Tibial nerve (tissue), 3 donors: ENCODE measurements at regions not wholly inside any gene's neighbourhood (a gene's known extent, or its start where the extent isn't known, plus 50 kb on each side); places are given as distances from the start of the nearest gene placed in this dataset.

Experiments
- POLR2A ChIP-seq, 2 donors: fragments of 450-650 bp; IDR thresholded peaks; one replicate each; pipeline ENCODE4 v1.6.1; 2017; ENCODE audit warnings: antibody characterized with exemption in 2 of 2, mild to moderate bottlenecking in 2 of 2, moderate library complexity in 2 of 2
- TF ChIP-seq, protein P1 (sequence below), 5 experiments: fragments of 200-600 bp in 3 of 5; fragments of 450-650 bp in 2 of 5; sonication (generic) in 3 of 5; IDR thresholded peaks; one replicate each; pipeline ENCODE4 v1.5.1; 2016 to 2019; ENCODE audit warnings: antibody characterized with exemption in 5 of 5, mild to moderate bottlenecking in 3 of 5, moderate library complexity in 2 of 5

DNA sequence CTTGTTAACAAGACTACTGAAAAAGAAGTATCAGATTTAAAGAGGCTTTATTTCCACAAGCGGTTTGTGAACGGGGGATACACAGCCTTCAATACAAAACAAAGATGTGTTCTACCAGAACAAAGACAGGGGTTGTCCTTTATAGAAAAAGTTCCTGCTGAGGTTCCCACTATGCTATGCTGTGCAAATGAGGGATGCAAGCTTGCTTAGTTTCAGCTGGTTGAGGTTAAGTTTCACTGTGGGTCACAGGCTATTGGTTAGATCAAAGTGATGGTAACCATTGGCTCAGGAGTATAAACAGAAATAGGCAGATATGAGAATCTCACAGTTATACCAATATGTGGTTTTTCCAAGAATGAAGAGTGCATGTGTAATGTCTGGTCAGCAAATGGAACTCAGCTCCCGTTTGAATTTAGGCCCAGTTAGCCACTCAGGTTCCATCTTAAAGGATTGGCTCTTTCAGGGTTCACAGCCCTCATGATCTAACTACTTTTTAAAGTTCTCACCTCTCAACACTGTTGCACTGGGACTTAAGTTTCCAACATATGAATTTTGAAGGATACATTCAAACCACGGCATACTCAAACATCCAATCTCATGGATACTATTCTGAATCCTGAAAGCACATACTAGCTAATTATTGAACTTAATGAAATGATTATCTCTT lies 215.4 kb upstream of the DCN start:
- TF ChIP-seq, protein P1, sequence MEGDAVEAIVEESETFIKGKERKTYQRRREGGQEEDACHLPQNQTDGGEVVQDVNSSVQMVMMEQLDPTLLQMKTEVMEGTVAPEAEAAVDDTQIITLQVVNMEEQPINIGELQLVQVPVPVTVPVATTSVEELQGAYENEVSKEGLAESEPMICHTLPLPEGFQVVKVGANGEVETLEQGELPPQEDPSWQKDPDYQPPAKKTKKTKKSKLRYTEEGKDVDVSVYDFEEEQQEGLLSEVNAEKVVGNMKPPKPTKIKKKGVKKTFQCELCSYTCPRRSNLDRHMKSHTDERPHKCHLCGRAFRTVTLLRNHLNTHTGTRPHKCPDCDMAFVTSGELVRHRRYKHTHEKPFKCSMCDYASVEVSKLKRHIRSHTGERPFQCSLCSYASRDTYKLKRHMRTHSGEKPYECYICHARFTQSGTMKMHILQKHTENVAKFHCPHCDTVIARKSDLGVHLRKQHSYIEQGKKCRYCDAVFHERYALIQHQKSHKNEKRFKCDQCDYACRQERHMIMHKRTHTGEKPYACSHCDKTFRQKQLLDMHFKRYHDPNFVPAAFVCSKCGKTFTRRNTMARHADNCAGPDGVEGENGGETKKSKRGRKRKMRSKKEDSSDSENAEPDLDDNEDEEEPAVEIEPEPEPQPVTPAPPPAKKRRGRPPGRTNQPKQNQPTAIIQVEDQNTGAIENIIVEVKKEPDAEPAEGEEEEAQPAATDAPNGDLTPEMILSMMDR (IDR thresholded peaks at IDR 0.05), result no peak
- TF ChIP-seq POLR2A (IDR thresholded peaks at IDR 0.05), result no peak
